C4-2B (cell line): ENCODE measurements at regions not wholly inside any gene's neighbourhood (a gene's known extent, or its start where the extent isn't known, plus 50 kb on each side); places are given as distances from the start of the nearest gene placed in this dataset.

Experiments
- CTCF ChIP-seq: fragments of 450-650 bp; conservative IDR thresholded peaks from 2 replicates; pipeline ENCODE4 v1.5.1; 2017; ENCODE audit warnings: mild to moderate bottlenecking
- ZFX ChIP-seq: fragments of 450-650 bp; IDR thresholded peaks from 2 replicates; pipeline ENCODE4 v1.6.1; 2017

GRCh38 chr3:148554367-148554766 lies 143.3 kb upstream of the AGTR1 start:
- TF ChIP-seq CTCF = no peak
- no peak for TF ChIP-seq ZFX
